ENCODE measurements at regions not wholly inside any gene's neighbourhood (a gene's known extent, or its start where the extent isn't known, plus 50 kb on each side); places are given as distances from the start of the nearest gene placed in this dataset.

DNA sequence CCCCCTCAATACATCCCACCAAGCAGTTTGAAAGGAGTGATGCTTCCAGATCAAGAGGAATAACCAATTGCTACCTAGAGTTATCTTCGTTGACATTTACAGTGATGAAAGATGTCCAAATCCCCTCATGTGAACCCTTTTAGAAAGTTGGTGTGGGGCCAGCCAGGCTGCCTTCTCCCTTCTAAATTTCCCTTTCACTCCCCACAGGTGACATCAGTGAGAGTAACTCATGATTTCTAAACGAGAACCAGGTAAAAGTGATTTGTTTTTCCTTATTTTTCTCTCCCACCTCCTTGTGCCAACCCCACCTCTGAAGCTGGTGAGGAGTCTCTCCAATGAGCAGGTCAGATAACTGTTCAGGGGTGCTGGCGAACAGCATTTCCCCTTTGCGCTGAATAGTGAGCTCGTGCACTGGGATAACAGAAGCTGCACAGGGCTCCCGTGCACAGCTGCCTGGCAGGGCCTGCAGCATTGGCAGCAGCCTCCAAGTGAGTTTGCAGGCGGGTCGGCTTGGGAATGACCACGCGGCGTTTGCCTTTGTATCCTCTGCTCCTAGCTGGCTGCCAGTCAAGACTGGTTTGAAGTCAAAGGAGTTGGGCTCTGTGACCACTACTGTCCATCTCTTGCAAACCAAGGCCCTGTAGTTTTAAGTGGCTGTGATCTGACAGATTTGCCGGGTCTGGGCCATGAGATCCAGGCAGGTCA is 70.2 kb upstream of the CORO2B start:
- TF ChIP-seq, protein P1, sequence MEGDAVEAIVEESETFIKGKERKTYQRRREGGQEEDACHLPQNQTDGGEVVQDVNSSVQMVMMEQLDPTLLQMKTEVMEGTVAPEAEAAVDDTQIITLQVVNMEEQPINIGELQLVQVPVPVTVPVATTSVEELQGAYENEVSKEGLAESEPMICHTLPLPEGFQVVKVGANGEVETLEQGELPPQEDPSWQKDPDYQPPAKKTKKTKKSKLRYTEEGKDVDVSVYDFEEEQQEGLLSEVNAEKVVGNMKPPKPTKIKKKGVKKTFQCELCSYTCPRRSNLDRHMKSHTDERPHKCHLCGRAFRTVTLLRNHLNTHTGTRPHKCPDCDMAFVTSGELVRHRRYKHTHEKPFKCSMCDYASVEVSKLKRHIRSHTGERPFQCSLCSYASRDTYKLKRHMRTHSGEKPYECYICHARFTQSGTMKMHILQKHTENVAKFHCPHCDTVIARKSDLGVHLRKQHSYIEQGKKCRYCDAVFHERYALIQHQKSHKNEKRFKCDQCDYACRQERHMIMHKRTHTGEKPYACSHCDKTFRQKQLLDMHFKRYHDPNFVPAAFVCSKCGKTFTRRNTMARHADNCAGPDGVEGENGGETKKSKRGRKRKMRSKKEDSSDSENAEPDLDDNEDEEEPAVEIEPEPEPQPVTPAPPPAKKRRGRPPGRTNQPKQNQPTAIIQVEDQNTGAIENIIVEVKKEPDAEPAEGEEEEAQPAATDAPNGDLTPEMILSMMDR (conservative IDR thresholded peaks at IDR 0.05): no peak
- no peak for TF ChIP-seq ZFX (IDR thresholded peaks at IDR 0.05)
- H3K27ac ChIP-seq: no peak overlapping the region

DNA sequence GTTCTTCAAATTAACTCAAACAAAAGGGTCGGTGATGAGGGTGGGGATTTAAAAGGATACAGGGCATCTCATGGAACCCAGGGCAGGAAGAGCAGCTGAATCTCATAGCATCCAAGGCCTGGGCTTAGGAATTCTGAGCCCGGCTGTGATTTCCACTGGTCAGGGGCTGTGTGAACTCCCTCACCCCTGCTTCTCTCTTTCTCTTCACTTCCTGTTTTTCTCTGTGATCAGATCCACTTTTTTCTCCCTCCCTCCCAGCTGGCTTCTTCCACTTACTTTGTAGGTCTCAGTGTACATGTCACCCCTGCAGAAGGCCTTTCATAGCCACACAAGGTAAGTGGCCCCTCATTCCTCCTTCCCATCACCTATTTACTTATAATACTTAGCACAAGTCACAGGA is 68.2 kb upstream of the CORO2B start:
- TF ChIP-seq ZFX (IDR thresholded peaks at IDR 0.05): no peak
- TF ChIP-seq, protein P1 (conservative IDR thresholded peaks at IDR 0.05): no peak
- no peak overlapping the region for H3K27ac ChIP-seq

DNA sequence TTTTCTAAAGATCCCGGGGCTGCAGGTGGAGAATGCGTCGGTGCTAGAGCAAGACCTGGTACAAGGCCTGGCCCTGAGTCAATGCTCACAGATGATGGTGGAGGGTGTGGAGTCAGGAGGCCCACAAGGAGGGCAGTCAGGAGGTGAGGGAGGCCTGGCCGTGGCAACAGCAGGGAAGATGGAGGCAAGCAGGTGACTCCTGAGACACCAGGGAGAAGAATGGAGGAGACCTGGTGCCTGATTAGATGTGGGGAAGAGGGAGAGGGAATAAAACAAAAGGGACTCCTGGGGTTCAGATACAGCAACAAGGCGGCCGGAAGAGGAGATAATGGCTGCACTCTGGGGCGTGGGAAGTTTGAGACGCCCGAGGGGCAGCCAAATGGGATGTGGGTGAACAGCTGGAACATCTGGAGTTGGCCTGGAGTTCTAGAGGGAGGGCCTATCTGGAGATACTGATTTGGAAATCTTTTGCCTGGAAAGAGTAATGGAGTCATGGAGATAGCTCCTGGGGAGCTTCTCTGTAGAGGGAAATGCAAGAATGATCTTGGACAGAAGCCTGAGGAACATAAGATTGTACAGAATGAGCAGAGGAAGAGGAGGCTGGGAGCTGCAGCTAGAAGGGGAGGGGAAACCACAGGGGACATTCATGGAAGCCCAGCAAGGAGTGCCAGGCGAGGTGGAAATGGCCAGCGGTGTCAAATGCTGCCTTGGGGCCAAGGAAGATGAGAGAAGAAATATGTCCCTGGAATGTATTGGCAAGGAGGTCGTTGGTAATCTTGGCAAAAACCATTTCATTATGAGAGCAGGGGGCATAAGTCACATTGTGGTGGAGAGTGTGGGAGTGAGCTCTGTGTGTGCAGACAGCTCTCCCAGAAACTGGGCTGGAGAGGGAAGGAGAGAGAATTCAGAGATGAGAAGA is 67.5 kb upstream of the CORO2B start:
- TF ChIP-seq ZFX (IDR thresholded peaks at IDR 0.05): no peak
- TF ChIP-seq, protein P1 (conservative IDR thresholded peaks at IDR 0.05): no peak
- H3K27ac ChIP-seq: no peak overlapping the region

DNA sequence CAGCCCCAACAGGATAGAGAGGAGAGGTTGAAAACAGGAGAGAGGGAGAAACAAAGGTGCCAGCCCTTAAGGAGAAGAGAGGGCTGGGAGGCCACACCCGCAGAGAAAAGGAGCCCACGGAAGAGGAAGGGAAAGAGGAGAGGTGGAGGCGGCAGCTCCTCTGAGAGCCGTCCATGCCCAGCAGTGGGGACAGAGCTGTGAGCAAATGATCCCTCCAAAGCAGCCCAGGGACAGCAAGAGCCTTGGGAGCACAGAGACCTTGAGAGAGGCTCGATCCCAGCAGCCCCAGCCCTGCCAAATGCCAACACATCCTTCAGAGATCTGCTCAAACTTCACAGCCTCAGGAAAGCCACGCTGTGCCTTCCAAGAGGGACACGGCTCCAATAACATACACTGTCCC is 66.7 kb upstream of the CORO2B start:
- H3K27ac ChIP-seq: no peak overlapping the region
- TF ChIP-seq, protein P1 (conservative IDR thresholded peaks at IDR 0.05): no peak
- no peak for TF ChIP-seq ZFX (IDR thresholded peaks at IDR 0.05)

DNA sequence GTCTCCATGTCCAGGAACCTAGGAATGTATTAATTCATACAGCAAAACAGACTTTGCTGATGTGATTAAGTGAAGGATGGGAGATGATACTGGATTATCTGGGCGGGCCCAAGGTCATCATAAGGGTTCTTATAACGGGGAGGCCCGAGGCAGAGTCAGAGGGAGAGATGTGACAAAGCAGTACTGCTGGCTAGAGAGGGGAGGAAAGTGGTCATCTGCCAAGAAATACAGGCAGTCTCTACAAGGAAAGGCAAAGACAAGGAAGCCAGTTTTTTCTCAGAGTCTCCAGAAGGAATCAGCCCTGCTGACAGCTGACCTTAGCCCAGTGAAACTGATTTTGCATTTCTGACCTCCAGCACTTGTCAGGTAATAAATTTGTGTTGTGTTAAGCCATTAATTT is 66.2 kb upstream of the CORO2B start:
- TF ChIP-seq, protein P1 (conservative IDR thresholded peaks at IDR 0.05): no peak
- TF ChIP-seq ZFX (IDR thresholded peaks at IDR 0.05): no peak
- H3K27ac ChIP-seq: no peak overlapping the region

DNA sequence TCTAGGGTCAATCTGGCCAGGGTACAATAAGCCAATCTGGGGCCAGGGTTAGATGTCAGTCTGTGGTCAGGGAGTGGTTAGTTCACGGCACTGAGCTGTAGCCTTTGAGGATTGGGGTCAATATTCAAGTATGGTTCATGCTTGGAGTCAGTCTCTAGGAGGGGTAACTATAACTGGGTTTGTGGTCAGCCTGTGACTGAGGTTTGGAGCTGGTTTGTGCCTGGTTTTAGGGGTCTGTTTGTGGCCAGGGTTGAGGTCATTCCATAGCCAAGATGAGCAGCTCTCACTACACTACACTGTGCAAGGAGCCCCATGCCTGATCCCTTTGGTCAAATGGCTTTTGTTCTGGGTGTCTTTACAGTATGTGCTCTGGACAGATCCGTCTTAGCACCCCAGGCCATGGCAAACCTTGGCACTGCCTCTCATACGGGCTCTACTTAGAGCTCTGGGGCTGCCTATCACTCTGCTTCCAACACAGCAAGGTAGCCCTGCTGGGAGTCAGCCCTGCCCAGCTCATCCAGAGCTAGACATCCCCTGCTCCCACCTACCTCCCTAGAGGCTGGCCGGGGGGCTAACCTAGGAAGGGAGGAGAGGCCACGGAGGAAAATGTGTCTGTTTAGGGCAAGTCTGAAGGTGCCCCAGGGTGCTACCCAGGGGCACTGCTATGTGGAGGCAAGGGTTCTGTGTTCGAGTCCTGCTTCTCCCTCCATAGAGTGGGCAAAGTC is 63.3 kb upstream of the CORO2B start:
- no peak overlapping the region for H3K27ac ChIP-seq
- no peak for TF ChIP-seq ZFX (IDR thresholded peaks at IDR 0.05)
- TF ChIP-seq, protein P1 (conservative IDR thresholded peaks at IDR 0.05): no peak
